ENCODE measurements at regions not wholly inside any gene's neighbourhood (a gene's known extent, or its start where the extent isn't known, plus 50 kb on each side); places are given as distances from the start of the nearest gene placed in this dataset.

DNA sequence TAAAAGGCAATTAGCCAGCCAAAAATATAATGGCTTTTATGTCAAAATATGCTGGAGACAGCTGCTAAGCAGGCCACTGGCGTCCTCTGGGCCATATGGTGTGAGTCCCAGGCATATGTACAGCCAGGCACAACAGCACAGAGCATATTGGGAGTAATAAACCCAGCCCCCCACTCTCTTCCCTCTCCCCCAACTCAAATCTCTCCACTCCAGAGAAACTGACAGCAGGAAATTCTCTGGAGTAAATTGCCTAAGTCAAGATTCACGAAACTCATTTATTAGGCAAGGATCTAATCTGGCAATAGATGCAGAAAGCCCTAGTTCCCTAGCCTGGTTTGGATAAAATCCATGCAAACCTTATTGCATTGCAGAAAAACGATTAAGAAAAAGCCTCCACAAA, 147.9 kb upstream of the SEL1L start:
- H3K4me3 ChIP-seq (ENCODE audit: low read depth, low read length) = no peak overlapping the region
- TF ChIP-seq CTCF (IDR thresholded peaks at IDR 0.05; ENCODE audit: insufficient read depth, low read depth, low read length, missing control alignments) = no peak
- no peak for DNase-seq (ENCODE audit: low read depth)

DNA sequence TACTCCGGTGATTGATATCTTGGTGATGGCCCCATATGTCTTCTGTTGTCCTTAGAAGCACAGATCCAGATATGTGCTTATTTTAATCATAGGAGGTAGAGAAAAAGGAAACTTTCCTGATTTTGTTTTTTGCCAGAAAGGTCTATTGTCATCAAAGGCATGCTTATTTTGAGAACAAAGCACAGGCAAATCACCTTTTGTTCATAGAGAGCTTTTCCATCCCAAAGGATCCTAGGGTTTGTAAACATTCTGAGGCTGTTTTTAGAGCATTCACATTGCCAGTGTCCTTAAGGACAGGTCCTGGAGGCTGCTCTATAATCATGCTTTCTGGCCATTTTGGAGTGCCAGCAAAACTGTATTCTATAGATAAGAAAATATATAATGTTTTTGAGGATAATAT, 148.5 kb upstream of the SEL1L start:
- DNase-seq (ENCODE audit: low read depth) = no peak

DNA sequence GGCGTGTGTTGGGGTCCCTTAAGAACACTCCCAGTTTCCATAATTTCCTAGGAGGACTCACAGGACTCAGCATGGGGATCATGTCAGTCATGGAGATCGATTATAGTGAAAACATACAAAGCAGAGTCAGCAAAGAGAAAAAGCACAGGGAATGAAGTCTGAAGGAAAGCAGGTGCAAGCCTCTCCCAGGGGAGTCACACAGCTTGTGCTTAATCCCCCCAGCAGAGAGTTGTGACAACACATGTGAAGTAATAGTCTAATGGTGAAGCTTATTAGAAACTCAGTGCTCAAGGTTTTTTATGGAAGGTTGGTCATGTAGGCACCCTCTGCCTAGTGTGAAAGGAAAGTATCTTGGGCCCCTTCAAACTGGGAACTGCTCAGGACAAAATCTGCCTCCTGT, 149.0 kb upstream of the SEL1L start:
- TF ChIP-seq CTCF (IDR thresholded peaks at IDR 0.05; ENCODE audit: insufficient read depth, low read depth, low read length, missing control alignments) = no peak
- no peak overlapping the region for H3K4me3 ChIP-seq (ENCODE audit: low read depth, low read length)
- no peak for DNase-seq (ENCODE audit: low read depth)

More for the DNA sequence above, 148.5 kb upstream of the SEL1L start:
- TF ChIP-seq CTCF (IDR thresholded peaks at IDR 0.05; ENCODE audit: insufficient read depth, low read depth, low read length, missing control alignments) = no peak
- no peak overlapping the region for H3K4me3 ChIP-seq (ENCODE audit: low read depth, low read length)

DNA sequence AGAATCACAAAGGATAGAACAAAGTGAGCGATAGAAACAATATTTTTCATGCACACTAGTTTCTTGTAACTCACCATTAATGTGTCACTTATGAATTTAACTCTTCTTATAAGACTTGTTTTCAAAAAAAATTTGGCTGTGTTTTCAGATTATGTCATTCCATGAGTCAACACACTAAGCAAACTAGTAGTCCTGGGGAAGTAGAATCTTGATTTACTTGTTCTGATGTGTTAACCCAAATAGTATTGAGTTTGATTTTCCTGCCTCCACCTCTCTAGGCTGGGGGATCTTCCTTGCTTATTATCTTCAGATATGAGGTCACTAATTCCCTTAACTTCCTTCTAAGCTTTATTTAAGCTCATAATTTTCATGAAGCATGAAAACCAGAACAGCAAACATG, 151.0 kb upstream of the SEL1L start:
- no peak for DNase-seq (ENCODE audit: low read depth)
- H3K4me3 ChIP-seq (ENCODE audit: low read depth, low read length) = no peak overlapping the region
- TF ChIP-seq CTCF (IDR thresholded peaks at IDR 0.05; ENCODE audit: insufficient read depth, low read depth, low read length, missing control alignments) = no peak

DNA sequence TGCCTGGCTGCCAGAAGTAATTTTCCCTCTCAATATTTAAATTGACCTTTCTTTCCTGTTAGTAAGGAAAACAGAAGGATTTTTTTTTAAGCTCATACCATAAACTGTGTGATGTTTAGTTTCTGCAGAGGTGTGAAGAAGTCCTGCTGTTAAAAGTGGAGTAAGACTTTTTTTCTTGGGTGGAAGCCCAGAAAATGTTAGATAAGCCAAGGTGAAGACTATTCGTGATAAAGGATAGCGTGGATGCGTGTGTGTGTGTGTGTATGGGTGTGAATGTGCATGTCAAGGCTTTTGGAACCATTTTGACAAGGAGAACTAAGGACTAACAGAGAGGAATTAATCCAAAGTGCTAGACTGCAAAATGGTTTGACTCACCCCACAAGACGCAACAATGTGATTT, 152.9 kb upstream of the SEL1L start:
- DNase-seq (ENCODE audit: low read depth) = no peak
- no peak overlapping the region for H3K4me3 ChIP-seq (ENCODE audit: low read depth, low read length)
- no peak for TF ChIP-seq CTCF (IDR thresholded peaks at IDR 0.05; ENCODE audit: insufficient read depth, low read depth, low read length, missing control alignments)

DNA sequence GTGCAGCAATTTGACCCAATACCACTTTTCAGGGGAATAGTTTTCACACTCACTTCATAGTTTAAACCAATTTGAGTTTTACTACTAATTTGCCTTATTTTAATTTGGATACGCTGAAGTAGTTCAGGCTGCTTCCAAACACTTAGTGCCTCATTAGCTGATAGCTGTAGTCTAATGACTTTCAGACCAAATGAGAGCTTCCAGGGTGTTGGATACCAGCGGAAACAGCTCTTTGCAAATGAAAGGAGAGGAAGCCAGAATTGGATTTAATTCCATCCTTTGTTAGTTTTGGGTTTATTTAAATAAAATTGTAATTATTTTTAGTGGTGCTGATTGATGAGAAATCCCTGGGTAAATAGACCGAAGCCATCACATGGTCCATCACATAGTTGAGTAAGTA, 158.3 kb upstream of the SEL1L start:
- no peak overlapping the region for H3K4me3 ChIP-seq (ENCODE audit: low read depth, low read length)
- DNase-seq (ENCODE audit: low read depth) = no peak
- TF ChIP-seq CTCF (IDR thresholded peaks at IDR 0.05; ENCODE audit: insufficient read depth, low read depth, low read length, missing control alignments) = no peak

DNA sequence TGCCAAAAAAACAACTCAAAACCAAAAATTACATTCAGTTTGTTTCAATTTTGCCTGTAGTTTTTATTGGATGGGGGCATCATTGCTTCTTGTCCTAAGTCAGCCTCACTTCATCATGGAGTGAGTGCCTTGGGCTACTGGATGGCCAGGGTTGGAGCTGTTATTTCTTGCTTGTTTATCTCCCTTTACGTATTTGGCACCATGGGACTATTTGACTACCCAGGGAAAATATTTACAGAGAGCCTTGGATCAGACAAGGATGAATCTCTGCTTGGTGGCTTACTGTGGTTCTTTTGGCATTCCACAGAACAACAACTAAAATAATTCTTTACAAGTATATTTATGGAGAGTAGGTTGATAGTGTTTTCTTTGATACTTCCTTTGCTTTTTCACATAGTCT, 160.8 kb upstream of the SEL1L start:
- no peak for DNase-seq (ENCODE audit: low read depth)
- no peak overlapping the region for H3K4me3 ChIP-seq (ENCODE audit: low read depth, low read length)
- no peak for TF ChIP-seq CTCF (IDR thresholded peaks at IDR 0.05; ENCODE audit: insufficient read depth, low read depth, low read length, missing control alignments)

Data from GM12865 (cell line).